Panc1 (cell line): ENCODE measurements at regions not wholly inside any gene's neighbourhood (a gene's known extent, or its start where the extent isn't known, plus 50 kb on each side); places are given as distances from the start of the nearest gene placed in this dataset.

ENCODE experiments used
- ATAC-seq: fragments of 200-7000 bp; cut with Tn5 transposase; 2 replicates; pipeline ENCODE4 v1.9.1; 2020; ENCODE audit warnings: mild to moderate bottlenecking, moderate library complexity
- BruUV-seq: library from RNA; stranded (reverse); fragments of 400-500 nt; replicated peaks from 2 replicates; lab custom pipeline; 2021; lab: Mats Ljungman, UMichigan
- CTCF ChIA-PET: fragments of 300-600 bp; sonication (Branson Sonifier 250); formaldehyde crosslinking; loops from one replicate; lab custom pipeline; 2022; ENCODE audit warnings: antibody characterized with exemption; lab: Charles Lee
- POLR2A ChIA-PET: fragments of 300-600 bp; sonication (Branson Sonifier 250); formaldehyde crosslinking; loops from one replicate; lab custom pipeline; 2022; ENCODE audit warnings: antibody characterized with exemption; lab: Charles Lee
- DNase-seq: peaks from one replicate; pipeline ENCODE4 v3.0.0-alpha.2; 2010; ENCODE audit warnings: low read depth, low spot score
- H3K27ac ChIP-seq: 2 replicates; pipeline ENCODE4 v1.5.1; 2011; ENCODE audit warnings: mild to moderate bottlenecking, low read length, inconsistent platforms
- H3K27me3 ChIP-seq: fragments of 200-500 bp; sonication (Bioruptor generic); 2 replicates; pipeline ENCODE4 v1.6.0; 2014; ENCODE audit warnings: low read length, inconsistent platforms; ENCODE audit not compliant: control insufficient read depth, insufficient read depth
- H3K36me3 ChIP-seq: fragments of 200-500 bp; sonication (Bioruptor generic); 2 replicates; pipeline ENCODE4 v1.5.1; 2014; ENCODE audit warnings: inconsistent platforms, mild to moderate bottlenecking, low read length, moderate library complexity; ENCODE audit not compliant: control insufficient read depth, insufficient read depth
- H3K4me1 ChIP-seq: 2 replicates; pipeline ENCODE4 v1.5.1; 2011; ENCODE audit warnings: inconsistent platforms, mild to moderate bottlenecking, low read length, moderate library complexity; ENCODE audit not compliant: control insufficient read depth, insufficient read depth
- H3K4me3 ChIP-seq, 2 experiments: 2 replicates each; pipeline ENCODE4 v1.5.1; 2011 to 2012; ENCODE audit warnings: low read depth in 2 of 2, low read length in 2 of 2, mild to moderate bottlenecking in 2 of 2, inconsistent platforms in 1 of 2, moderate library complexity in 1 of 2
- H3K9me3 ChIP-seq: fragments of 200-500 bp; sonication (Bioruptor generic); 2 replicates; pipeline ENCODE4 v1.5.1; 2014; ENCODE audit warnings: low read depth, mild to moderate bottlenecking, inconsistent platforms, low read length, moderate library complexity; ENCODE audit not compliant: control insufficient read depth, insufficient read depth
- CTCF ChIP-seq: fragments of 450-650 bp; IDR thresholded peaks from 2 replicates; pipeline ENCODE4 v1.5.1; 2017; ENCODE audit warnings: mild to moderate bottlenecking
- POLR2AphosphoS5 ChIP-seq: IDR thresholded peaks from 2 replicates; pipeline ENCODE4 v1.6.1; 2012; ENCODE audit warnings: mild to moderate bottlenecking, low read depth, low read length, moderate library complexity
- REST ChIP-seq, 2 experiments: IDR thresholded peaks; 2 replicates each; pipeline ENCODE4 v1.6.1; 2011 to 2012; ENCODE audit warnings: low read depth in 2 of 2, control low read depth in 1 of 2, low read length in 1 of 2, mild to moderate bottlenecking in 1 of 2, moderate library complexity in 1 of 2; ENCODE audit not compliant: insufficient read depth in 1 of 2
- SIN3A ChIP-seq: IDR thresholded peaks from 2 replicates; pipeline ENCODE4 v1.6.1; 2012; ENCODE audit warnings: low read depth, mild to moderate bottlenecking, low read length, moderate library complexity, borderline replicate concordance; ENCODE audit not compliant: insufficient read depth
- TCF7L2 ChIP-seq: IDR thresholded peaks from 2 replicates; pipeline ENCODE4 v1.6.1; 2011; ENCODE audit warnings: mild to moderate bottlenecking, low read depth, low read length, inconsistent platforms
- in situ Hi-C: cut with HindIII; loops from 2 replicates; pipeline ENCODE4 v1.10.0; 2016; ENCODE audit warnings: low sequenced_read_pairs, low pct_unique_long_range_greater_than_20kb
- intact Hi-C: fragments of 100-400 bp; cut with micrococcal nuclease; formaldehyde crosslinking; loops from one replicate; pipeline ENCODE4 v1.10.0; 2022; ENCODE audit not compliant: unreplicated experiment

GRCh38 chr2:41032715-41033114 lies 580.8 kb upstream of the SLC8A1 start:
- H3K27me3 ChIP-seq: no peaks in the 10 kb centered on the region
- BruUV-seq: no TSS peak
- POLR2A ChIA-PET: no interaction called here
- H3K4me3 ChIP-seq: no peak overlapping the region
- H3K27ac ChIP-seq: no peak overlapping the region
- no peaks in the 10 kb centered on the region for H3K4me1 ChIP-seq
- TF ChIP-seq SIN3A (no peak), POLR2AphosphoS5 (no peak), CTCF (no peak), TCF7L2 (no peak), REST (IDR thresholded peaks at IDR 0.05; ENCODE audit: insufficient read depth in 1 of 2, low read depth in 2 of 2, low read length in 1 of 2) (no peak)
- intact Hi-C loops: no loop called here
- in situ Hi-C loops: no loop called here
- ATAC-seq (no peak), DNase-seq (no peak)
- no peaks in the 10 kb centered on the region for H3K9me3 ChIP-seq
- H3K36me3 ChIP-seq: no peaks in the 10 kb centered on the region
- CTCF ChIA-PET: no interaction called here

- in situ Hi-C loops (no loop called here), intact Hi-C loops (no loop called here)
- Histone ChIP-seq H3K9me3 (no peaks in the 10 kb centered on the region), H3K4me3 (no peak overlapping the region), H3K27ac (no peak overlapping the region), H3K27me3 (no peaks in the 10 kb centered on the region), H3K36me3 (no peaks in the 10 kb centered on the region), H3K4me1 (no peaks in the 10 kb centered on the region)
- ChIA-PET POLR2A (no interaction called here), CTCF (no interaction called here)
- TF ChIP-seq CTCF: no peak
- no peak for TF ChIP-seq REST (IDR thresholded peaks at IDR 0.05; ENCODE audit: insufficient read depth in 1 of 2, low read depth in 2 of 2, low read length in 1 of 2)
- TF ChIP-seq TCF7L2: no peak
- no peak for TF ChIP-seq POLR2AphosphoS5
- TF ChIP-seq SIN3A: no peak
- no peak for ATAC-seq
- no peak for DNase-seq
- no TSS peak for BruUV-seq
Measured at GRCh38 chr2:41033127-41033526, 581.2 kb upstream of the SLC8A1 start.
